HepG2 (cell line): ENCODE measurements at regions not wholly inside any gene's neighbourhood (a gene's known extent, or its start where the extent isn't known, plus 50 kb on each side); places are given as distances from the start of the nearest gene placed in this dataset.
"Not testable (repeated sequence)": the region's sequence is repeated elsewhere in the genome, so short reads cannot be mapped to it uniquely, and the experiment has no call there.

Source experiments
- ATAC-seq: fragments of 200-7000 bp; cut with Tn5 transposase; 3 replicates; pipeline ENCODE4 v1.9.1; 2020; ENCODE audit warnings: mild to moderate bottlenecking, moderate library complexity
- BruUV-seq: library from RNA; stranded (reverse); fragments of 400-500 nt; replicated peaks from 2 replicates; lab custom pipeline; 2021; lab: Mats Ljungman, UMichigan
- CTCF ChIA-PET: fragments of 300-600 bp; formaldehyde crosslinking; extraction: SDS; loops from one replicate; lab custom pipeline; 2021; ENCODE audit warnings: low total read pairs, inconsistent platforms, low intra/inter-chr PET ratio; lab: Yijun Ruan, JAX
- POLR2A ChIA-PET: fragments of 350-600 bp; sonication (Branson Sonifier 250); formaldehyde crosslinking; loops from one replicate; lab custom pipeline; 2020; ENCODE audit warnings: antibody characterized with exemption, inconsistent platforms; lab: Yijun Ruan, JAX
- DNase-seq: peaks from one replicate; pipeline ENCODE4 v3.0.0-alpha.2; 2015; ENCODE audit warnings: low spot score
- FAIRE-seq: peaks from 3 replicates; lab custom pipeline; 2011; peaks lifted over from hg19 to GRCh38; lab: Jason Lieb, UNC
- H2AFZ ChIP-seq: one replicate; pipeline ENCODE4 v1.6.1; 2011; ENCODE audit warnings: low read length, inconsistent platforms
- H3K27ac ChIP-seq: fragments of 300-600 bp; 3 replicates; pipeline ENCODE4 v1.8.0; 2011; ENCODE audit warnings: mixed run types, mild to moderate bottlenecking, mixed read lengths, low read length, inconsistent platforms; ENCODE audit not compliant: insufficient read depth; ENCODE audit errors: extremely low read length
- H3K27me3 ChIP-seq, 2 experiments: fragments of 200-600 bp in 1 of 2; 2 replicates in 1 of 2; 3 replicates in 1 of 2; pipeline versions ENCODE4 v1.6.0 to v1.8.0; 2011; ENCODE audit warnings: low read length in 2 of 2, mild to moderate bottlenecking in 2 of 2, moderate library complexity in 2 of 2, inconsistent platforms in 1 of 2; ENCODE audit not compliant: insufficient read depth in 2 of 2, control insufficient read depth in 1 of 2
- H3K36me3 ChIP-seq, 2 experiments: fragments of 200-600 bp in 1 of 2; replicated peaks in 1 of 2; 2 replicates in 1 of 2; 3 replicates in 1 of 2; pipeline versions ENCODE4 v1.5.1 to v1.8.0; 2011; ENCODE audit warnings: low read length in 2 of 2, inconsistent platforms in 1 of 2; ENCODE audit not compliant: insufficient read depth in 2 of 2, control insufficient read depth in 1 of 2
- H3K4me1 ChIP-seq: 2 replicates; pipeline ENCODE4 v1.5.1; 2012; ENCODE audit warnings: low read length, inconsistent platforms; ENCODE audit not compliant: insufficient read depth
- H3K4me2 ChIP-seq: 2 replicates; pipeline ENCODE4 v1.6.0; 2011; ENCODE audit warnings: low read depth, low read length, inconsistent platforms
- H3K4me3 ChIP-seq, 3 experiments: fragments of 200-600 bp in 1 of 3; sonication (generic), shearing (Covaris generic) in 1 of 3; replicated peaks in 1 of 3; 2 replicates each; pipeline ENCODE4 v1.5.1; 2011 to 2016; ENCODE audit warnings: low read length in 3 of 3, inconsistent platforms in 2 of 3, low read depth in 2 of 3, mild to moderate bottlenecking in 2 of 3, control low read depth in 1 of 3, mixed read lengths in 1 of 3; ENCODE audit not compliant: insufficient read depth in 1 of 3
- H3K79me2 ChIP-seq: one replicate; pipeline ENCODE4 v1.6.1; 2011; ENCODE audit warnings: low read length, inconsistent platforms; ENCODE audit not compliant: insufficient read depth
- H3K9ac ChIP-seq: 2 replicates; pipeline ENCODE4 v1.6.0; 2011; ENCODE audit warnings: mild to moderate bottlenecking, low read depth, low read length, inconsistent platforms; ENCODE audit not compliant: insufficient read depth
- H3K9me3 ChIP-seq: 2 replicates; pipeline ENCODE4 v1.5.1; 2012; ENCODE audit warnings: mild to moderate bottlenecking, low read length
- H4K20me1 ChIP-seq: 2 replicates; pipeline ENCODE4 v1.6.0; 2011; ENCODE audit warnings: inconsistent platforms, mild to moderate bottlenecking, low read length, moderate library complexity; ENCODE audit not compliant: insufficient read depth
- WGBS: methylation state at CpG from one replicate; pipeline ENCODE4 v1.1.6; 2017; ENCODE audit warnings: low lambda C conversion rate; 5-methylcytosine and 5-hydroxymethylcytosine counted together
- in situ Hi-C: cut with HindIII; loops from 2 replicates; pipeline ENCODE4 v1.10.0; 2017; ENCODE audit warnings: low pct_unique_long_range_greater_than_20kb; ENCODE audit not compliant: extremely low pct_ligation_motif_present
- intact Hi-C: fragments of 100-400 bp; cut with micrococcal nuclease; formaldehyde crosslinking; loops from one replicate; pipeline ENCODE4 v1.10.0; 2022; ENCODE audit not compliant: unreplicated experiment

DNA sequence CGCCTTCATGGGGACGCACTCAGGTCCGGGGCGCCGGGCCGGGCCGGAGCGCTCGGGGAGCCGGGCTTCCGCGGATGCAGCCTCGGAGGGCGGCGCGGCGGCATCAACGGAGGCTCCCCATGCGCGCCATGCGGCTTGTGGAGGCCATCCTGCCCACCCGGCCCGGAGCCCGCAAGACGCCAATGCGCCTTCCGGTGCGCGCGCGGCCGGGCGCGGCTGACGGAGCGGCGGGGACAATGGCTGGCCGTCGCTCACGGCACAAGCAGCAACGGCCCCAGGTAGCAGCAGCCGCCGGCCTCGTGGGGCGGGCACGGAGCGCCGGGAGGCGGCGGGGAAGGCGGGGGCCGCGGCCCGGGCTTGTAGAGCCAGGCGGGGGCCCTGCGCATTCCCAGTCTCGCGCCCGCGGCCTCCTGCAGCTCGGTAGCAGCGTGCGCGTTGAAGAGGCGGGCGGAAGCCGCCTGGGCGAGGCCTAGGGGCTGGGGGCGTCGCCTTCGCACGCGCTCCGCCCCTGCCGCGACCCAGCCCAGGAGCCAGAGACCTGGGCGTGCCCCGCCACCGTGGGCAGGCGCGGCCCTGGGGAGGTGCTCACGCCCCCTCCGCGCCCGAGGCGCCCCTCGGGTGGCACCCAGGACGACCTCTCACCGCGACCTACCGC lies 168.6 kb upstream of the PRKX start:
- CTCF ChIA-PET, in situ Hi-C loops, H3K27ac ChIP-seq, H2AFZ ChIP-seq, H3K9me3 ChIP-seq, H3K4me3 ChIP-seq, H3K36me3 ChIP-seq, BruUV-seq, DNase-seq, intact Hi-C loops, POLR2A ChIA-PET, H3K4me1 ChIP-seq, H3K9ac ChIP-seq, H3K79me2 ChIP-seq, H4K20me1 ChIP-seq, H3K27me3 ChIP-seq, H3K4me2 ChIP-seq, FAIRE-seq: not testable (repeated sequence)
- peak; percentile 97 for ATAC-seq
- WGBS = no CpG with 5 or more reads among the region's 91 CpGs

DNA sequence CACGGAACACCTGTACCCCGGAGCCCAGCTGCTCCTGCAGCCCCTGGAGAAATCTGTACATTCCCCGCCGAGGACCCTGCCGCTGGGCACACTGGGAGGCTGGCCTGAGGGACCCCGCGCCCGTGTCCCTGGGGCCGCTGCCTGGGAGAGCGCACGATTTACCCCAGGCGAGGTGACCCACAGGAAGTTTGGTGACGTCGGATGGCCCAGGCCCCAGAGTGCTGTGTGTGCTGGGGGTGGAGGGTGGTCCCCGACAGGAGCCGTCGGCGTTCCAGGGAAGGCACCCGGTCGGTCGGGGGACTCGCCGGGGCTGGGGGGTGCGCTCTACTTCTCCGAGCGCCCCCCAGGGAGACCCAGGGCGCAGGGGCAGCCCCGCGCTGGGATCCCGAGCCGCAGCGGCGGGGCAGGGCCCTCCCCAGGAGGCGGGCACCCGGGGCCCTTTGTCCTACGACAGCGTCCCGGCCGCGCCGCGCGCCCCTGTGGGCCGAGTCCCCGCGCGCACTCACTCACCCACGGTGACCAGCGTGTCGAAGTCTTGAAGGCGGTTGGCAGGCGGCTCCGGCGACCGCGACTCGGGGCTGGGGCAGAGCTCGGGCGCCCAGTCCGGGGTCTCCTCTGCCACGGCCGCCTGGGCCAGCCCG lies 167.9 kb upstream of the PRKX start:
- FAIRE-seq, H3K4me3 ChIP-seq, BruUV-seq, H3K9ac ChIP-seq, H3K79me2 ChIP-seq, H3K36me3 ChIP-seq, H3K27me3 ChIP-seq, H3K4me1 ChIP-seq, H3K4me2 ChIP-seq, H3K27ac ChIP-seq, H3K9me3 ChIP-seq, in situ Hi-C loops, DNase-seq, POLR2A ChIA-PET, CTCF ChIA-PET, H2AFZ ChIP-seq, H4K20me1 ChIP-seq, intact Hi-C loops: not testable (repeated sequence)
- peak; percentile 63 for ATAC-seq
- WGBS = no CpG with 5 or more reads among the region's 63 CpGs

DNA sequence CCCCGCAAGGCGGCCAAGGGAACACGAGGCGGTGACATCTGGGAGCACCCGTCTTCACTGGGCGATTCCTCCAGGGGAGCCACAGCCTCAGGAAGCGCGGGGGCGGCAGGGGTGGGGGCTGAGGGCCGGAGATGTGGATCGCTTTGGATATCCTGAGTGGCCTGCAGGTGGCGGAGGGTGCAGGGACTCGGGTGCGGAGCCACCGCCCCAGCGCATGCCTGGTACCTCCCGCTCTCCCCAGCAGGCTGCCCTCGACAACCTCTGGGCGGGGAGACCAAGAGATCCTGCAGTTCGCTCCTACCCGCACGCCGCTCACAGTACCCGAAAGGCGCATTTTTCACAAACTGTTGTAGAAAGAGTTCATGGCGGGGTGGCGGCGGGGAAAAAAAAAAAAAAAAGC lies 162.9 kb upstream of the PRKX start:
- POLR2A ChIA-PET, intact Hi-C loops, H3K79me2 ChIP-seq, H3K36me3 ChIP-seq, H3K9me3 ChIP-seq, H3K27ac ChIP-seq, H3K9ac ChIP-seq, DNase-seq, CTCF ChIA-PET, FAIRE-seq, H3K4me3 ChIP-seq, H3K27me3 ChIP-seq, H3K4me2 ChIP-seq, ATAC-seq, H4K20me1 ChIP-seq, in situ Hi-C loops, H3K4me1 ChIP-seq, H2AFZ ChIP-seq: not testable (repeated sequence)
- no CpG with 5 or more reads among the region's 28 CpGs for WGBS
- TSS peak; percentile 37 for BruUV-seq

DNA sequence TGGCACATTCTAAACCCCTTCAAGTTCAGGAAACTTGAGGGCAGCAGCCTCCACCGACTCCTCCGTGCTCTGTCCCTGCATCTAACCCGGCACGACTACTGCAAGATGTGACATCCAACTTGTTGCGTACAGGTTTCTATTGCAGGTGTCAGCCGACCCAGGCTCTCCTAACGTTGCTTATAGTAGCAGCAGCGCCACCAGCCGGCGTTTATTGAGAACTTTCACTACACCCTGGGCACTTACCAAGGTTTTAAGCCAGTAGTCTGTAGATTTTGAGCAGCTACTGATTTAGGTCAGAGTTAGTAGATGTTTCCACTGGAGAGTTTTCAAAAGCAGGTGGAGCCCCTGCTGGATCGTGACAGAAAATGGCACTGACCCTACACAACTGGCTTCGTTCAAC lies 162.2 kb upstream of the PRKX start:
- H2AFZ ChIP-seq, H3K79me2 ChIP-seq, H3K27me3 ChIP-seq, H3K4me1 ChIP-seq, H4K20me1 ChIP-seq, H3K9me3 ChIP-seq, H3K9ac ChIP-seq, CTCF ChIA-PET, BruUV-seq, H3K4me2 ChIP-seq, POLR2A ChIA-PET, H3K27ac ChIP-seq, H3K4me3 ChIP-seq, in situ Hi-C loops, DNase-seq, intact Hi-C loops, FAIRE-seq, H3K36me3 ChIP-seq: not testable (repeated sequence)
- WGBS = no CpG with 5 or more reads among the region's 12 CpGs
- ATAC-seq = peak; percentile 64
